GM10248 (cell line): ENCODE measurements at regions not wholly inside any gene's neighbourhood (a gene's known extent, or its start where the extent isn't known, plus 50 kb on each side); places are given as distances from the start of the nearest gene placed in this dataset.

ENCODE experiments used
- CTCF ChIA-PET: fragments of 300-600 bp; sonication (Branson Sonifier 250); formaldehyde crosslinking; extraction: SDS; loops from one replicate; lab custom pipeline; 2021; ENCODE audit warnings: antibody characterized with exemption; lab: Yijun Ruan, JAX
- POLR2A ChIA-PET: fragments of 350-650 bp; sonication (Branson Sonifier 250); formaldehyde crosslinking; extraction: SDS; loops from one replicate; lab custom pipeline; 2020; ENCODE audit warnings: antibody characterized with exemption; lab: Yijun Ruan, JAX
- DNase-seq: peaks from one replicate; pipeline ENCODE4 v3.0.0; 2012; ENCODE audit errors: extremely low spot score
- TF ChIP-seq, protein P1 (sequence below): IDR thresholded peaks from 2 replicates; pipeline ENCODE4 v1.5.1; 2012; ENCODE audit warnings: mild to moderate bottlenecking, low read depth; ENCODE audit errors: extremely low read depth, missing control alignments, control extremely low read depth

GRCh38 chr6:9062596-9062995 is 627.3 kb upstream of the SLC35B3 start:
- ChIA-PET POLR2A (no interaction called here), CTCF (interaction anchor here (1.9 kb wide), 1 partner anchor 9 kb away, joined by 5 read pairs; no protein-coding TSS in a partner anchor)
- TF ChIP-seq, protein P1, sequence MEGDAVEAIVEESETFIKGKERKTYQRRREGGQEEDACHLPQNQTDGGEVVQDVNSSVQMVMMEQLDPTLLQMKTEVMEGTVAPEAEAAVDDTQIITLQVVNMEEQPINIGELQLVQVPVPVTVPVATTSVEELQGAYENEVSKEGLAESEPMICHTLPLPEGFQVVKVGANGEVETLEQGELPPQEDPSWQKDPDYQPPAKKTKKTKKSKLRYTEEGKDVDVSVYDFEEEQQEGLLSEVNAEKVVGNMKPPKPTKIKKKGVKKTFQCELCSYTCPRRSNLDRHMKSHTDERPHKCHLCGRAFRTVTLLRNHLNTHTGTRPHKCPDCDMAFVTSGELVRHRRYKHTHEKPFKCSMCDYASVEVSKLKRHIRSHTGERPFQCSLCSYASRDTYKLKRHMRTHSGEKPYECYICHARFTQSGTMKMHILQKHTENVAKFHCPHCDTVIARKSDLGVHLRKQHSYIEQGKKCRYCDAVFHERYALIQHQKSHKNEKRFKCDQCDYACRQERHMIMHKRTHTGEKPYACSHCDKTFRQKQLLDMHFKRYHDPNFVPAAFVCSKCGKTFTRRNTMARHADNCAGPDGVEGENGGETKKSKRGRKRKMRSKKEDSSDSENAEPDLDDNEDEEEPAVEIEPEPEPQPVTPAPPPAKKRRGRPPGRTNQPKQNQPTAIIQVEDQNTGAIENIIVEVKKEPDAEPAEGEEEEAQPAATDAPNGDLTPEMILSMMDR: no peak
- DNase-seq: no peak

DNA sequence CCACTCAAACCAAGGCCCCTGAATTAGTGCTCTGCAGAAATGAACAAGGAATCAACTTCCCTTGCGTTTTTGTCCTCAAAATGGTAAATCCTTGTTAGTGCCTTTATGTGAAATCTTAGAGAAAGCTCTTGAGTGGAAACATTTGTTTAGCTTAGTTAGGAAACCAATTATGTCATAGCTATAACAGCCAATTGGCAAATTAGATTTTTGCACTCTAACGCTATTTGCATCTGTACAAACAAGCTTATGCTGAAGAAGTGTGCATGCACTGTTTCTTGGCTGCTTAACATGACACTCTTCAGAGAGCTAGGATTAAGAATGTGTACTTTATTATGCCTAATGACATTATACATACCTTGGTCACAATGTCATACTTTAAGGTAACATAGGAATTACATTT is 622.6 kb upstream of the SLC35B3 start:
- POLR2A ChIA-PET: no interaction called here
- no peak for DNase-seq
- TF ChIP-seq, protein P1: no peak
- CTCF ChIA-PET: no interaction called here

DNA sequence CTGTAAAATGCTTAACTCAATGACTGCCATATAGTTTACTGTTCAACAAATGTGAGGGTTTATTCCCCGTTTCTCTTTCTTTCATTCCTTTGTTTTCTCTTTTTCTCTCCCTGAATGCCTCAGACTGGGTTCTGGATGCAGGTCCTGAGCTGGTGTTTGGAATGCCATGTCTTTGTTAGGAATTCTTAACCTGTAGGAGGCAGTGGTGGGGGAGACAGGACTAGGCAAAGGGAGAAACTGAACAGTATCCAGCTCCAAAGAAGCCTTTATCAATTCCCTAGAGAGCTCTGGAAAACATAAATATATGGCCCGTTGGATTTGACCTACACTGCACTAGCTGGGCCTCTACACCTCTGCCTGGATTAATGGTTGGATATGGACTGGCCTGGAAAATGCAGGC is 621.2 kb upstream of the SLC35B3 start:
- POLR2A ChIA-PET: no interaction called here
- TF ChIP-seq, protein P1: no peak
- CTCF ChIA-PET: interaction anchor here (1.0 kb wide), 1 partner anchor 11 kb away, joined by 3 read pairs; no protein-coding TSS in a partner anchor

DNA sequence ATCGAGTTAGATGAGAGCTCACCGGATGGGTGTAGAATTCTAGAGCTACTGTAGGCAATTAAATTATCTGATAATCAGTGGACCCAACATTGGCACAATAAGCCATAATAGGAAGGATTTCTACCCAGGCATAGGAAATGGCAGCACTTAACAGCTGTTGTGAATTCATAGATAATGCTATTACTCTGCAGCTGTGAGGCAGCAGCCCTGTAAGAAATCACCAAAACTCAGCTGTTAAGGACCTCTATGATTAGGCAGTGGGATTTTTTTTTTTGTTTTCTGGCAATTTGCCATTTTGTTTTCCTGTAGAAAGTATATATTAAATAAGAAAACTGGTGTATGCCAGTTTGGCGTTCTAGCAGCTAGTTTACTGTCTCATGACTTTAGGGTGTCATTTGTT is 609.1 kb upstream of the SLC35B3 start:
- no peak for DNase-seq
- TF ChIP-seq, protein P1: no peak
- CTCF ChIA-PET: interaction anchor here (1.5 kb wide), 1 partner anchor 9 kb away, joined by 6 read pairs; no protein-coding TSS in a partner anchor
- POLR2A ChIA-PET: no interaction called here

More for the DNA sequence above, 621.2 kb upstream of the SLC35B3 start:
- DNase-seq: no peak

GRCh38 chr6:9040718-9041117 is 605.4 kb upstream of the SLC35B3 start:
- TF ChIP-seq, protein P1: no peak
- no peak for DNase-seq
- ChIA-PET CTCF (no interaction called here), POLR2A (no interaction called here)

- ChIA-PET POLR2A (no interaction called here), CTCF (interaction anchor here (1.3 to 1.6 kb wide), 2 partner anchors 14 to 36 kb away, joined by 3 to 4 read pairs; no protein-coding TSS in a partner anchor)
- no peak for DNase-seq
Measured at GRCh38 chr6:9039258-9039657, 603.9 kb upstream of the SLC35B3 start.

More at GRCh38 chr6:9039258-9039657, 603.9 kb upstream of the SLC35B3 start:
- TF ChIP-seq, protein P1: no peak
